BJ (cell line): ENCODE measurements at regions not wholly inside any gene's neighbourhood (a gene's known extent, or its start where the extent isn't known, plus 50 kb on each side); places are given as distances from the start of the nearest gene placed in this dataset.

Source experiments
- CTCF ChIA-PET: fragments of 350-600 bp; formaldehyde crosslinking; extraction: SDS; loops from one replicate; lab custom pipeline; 2021; ENCODE audit warnings: antibody characterized with exemption, inconsistent platforms; lab: Yijun Ruan, JAX
- POLR2A ChIA-PET: fragments of 300-600 bp; sonication (Branson Sonifier 250); formaldehyde crosslinking; extraction: SDS; loops from one replicate; lab custom pipeline; 2021; ENCODE audit warnings: antibody characterized with exemption; lab: Charles Lee
- DNase-seq: peaks from one replicate; pipeline ENCODE4 v3.0.0-alpha.2; 2011; ENCODE audit warnings: low read depth
- H3K27me3 ChIP-seq: 2 replicates; pipeline ENCODE4 v1.6.0; 2011; ENCODE audit warnings: low read length; ENCODE audit not compliant: control insufficient read depth, insufficient read depth
- H3K36me3 ChIP-seq: 2 replicates; pipeline ENCODE4 v1.5.1; 2011; ENCODE audit warnings: low read length; ENCODE audit not compliant: control insufficient read depth, insufficient read depth
- H3K4me3 ChIP-seq: 2 replicates; pipeline ENCODE4 v1.5.1; 2011; ENCODE audit warnings: low read depth, mild to moderate bottlenecking, control low read depth, low read length
- CTCF ChIP-seq: IDR thresholded peaks from 2 replicates; pipeline ENCODE4 v1.5.1; 2011; ENCODE audit warnings: low read depth, mild to moderate bottlenecking, control low read depth, inconsistent platforms, low read length, moderate library complexity; ENCODE audit not compliant: insufficient read depth

DNA sequence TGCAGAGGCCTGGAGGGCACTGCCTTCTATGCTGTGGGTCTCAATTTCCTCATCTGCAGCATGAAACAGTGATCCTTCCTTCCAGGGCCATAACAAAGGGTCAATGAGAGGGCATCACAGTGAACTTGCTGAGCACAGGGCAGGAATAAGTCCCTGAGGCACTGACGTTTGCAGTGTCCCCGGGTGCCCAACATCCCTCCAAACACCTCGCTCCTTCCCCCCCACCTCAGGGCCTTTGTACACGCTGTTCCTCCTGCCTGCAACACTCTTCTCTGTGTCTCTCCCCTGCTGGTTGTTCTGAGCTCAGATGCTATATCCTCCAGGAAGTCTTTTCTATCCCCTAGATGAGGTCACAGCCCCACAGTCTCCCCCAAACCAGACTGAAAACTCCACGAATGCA lies 59.7 kb upstream of the TCF20 start:
- Histone ChIP-seq H3K36me3 (no peaks in the 10 kb centered on the region), H3K4me3 (no peak overlapping the region), H3K27me3 (no peaks in the 10 kb centered on the region)
- CTCF ChIA-PET: no interaction called here
- no peak for TF ChIP-seq CTCF
- POLR2A ChIA-PET: no interaction called here
- no peak for DNase-seq

DNA sequence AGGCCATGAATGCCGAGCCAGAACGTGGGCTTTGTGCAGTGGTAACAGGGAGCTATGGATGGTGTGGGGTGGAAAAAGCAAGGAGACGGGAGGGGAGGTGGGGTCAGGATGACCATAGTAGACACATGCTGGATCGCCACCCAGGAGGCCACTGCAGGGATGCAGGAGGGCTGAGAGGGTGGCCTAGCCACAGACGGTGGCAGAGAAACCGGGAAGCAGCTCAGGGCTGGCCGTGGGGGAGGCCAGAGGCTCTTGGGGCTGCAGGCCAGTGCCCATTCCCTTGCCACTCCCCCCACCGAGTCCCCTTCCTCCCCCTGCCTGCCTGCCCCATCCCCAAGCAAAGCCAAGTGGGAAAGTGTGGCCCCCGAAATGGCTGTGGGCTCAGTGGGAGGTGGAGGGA lies 59.1 kb upstream of the TCF20 start:
- Histone ChIP-seq H3K27me3 (no peaks in the 10 kb centered on the region), H3K36me3 (no peaks in the 10 kb centered on the region), H3K4me3 (no peak overlapping the region)
- no peak for DNase-seq
- ChIA-PET POLR2A (interaction anchor here (0.6 kb wide), 1 partner anchor 203 kb away, joined by 4 read pairs; no protein-coding TSS in a partner anchor), CTCF (no interaction called here)
- no peak for TF ChIP-seq CTCF

- Histone ChIP-seq H3K27me3 (no peaks in the 10 kb centered on the region), H3K4me3 (no peak overlapping the region), H3K36me3 (no peaks in the 10 kb centered on the region)
- POLR2A ChIA-PET: interaction anchor here (0.6 kb wide), 1 partner anchor 203 kb away, joined by 4 read pairs; no protein-coding TSS in a partner anchor
- TF ChIP-seq CTCF: no peak
- CTCF ChIA-PET: no interaction called here
- DNase-seq: no peak
Observed at GRCh38 chr22:42328784-42329145, 58.3 kb upstream of the TCF20 start.

GRCh38 chr22:42328130-42328783 lies 57.8 kb upstream of the TCF20 start:
- TF ChIP-seq CTCF: no peak

GRCh38 chr22:42327462-42328129 lies 57.1 kb upstream of the TCF20 start:
- POLR2A ChIA-PET: no interaction called here
- DNase-seq: no peak
- Histone ChIP-seq H3K27me3 (no peaks in the 10 kb centered on the region), H3K4me3 (no peak overlapping the region), H3K36me3 (no peaks in the 10 kb centered on the region)
- CTCF ChIA-PET: interaction anchor here (1.0 to 1.2 kb wide), 2 partner anchors 15 to 237 kb away, joined by 3 read pairs; partner anchors contain the start of gene NDUFA6
- TF ChIP-seq CTCF: no peak

More at GRCh38 chr22:42328130-42328783, 57.8 kb upstream of the TCF20 start:
- POLR2A ChIA-PET: no interaction called here
- CTCF ChIA-PET: interaction anchor here (1.0 kb wide), 1 partner anchor 14 kb away, joined by 3 read pairs; no protein-coding TSS in a partner anchor
- Histone ChIP-seq H3K4me3 (no peak overlapping the region), H3K27me3 (no peaks in the 10 kb centered on the region), H3K36me3 (no peaks in the 10 kb centered on the region)
- DNase-seq: no peak
